ENCODE measurements at regions not wholly inside any gene's neighbourhood (a gene's known extent, or its start where the extent isn't known, plus 50 kb on each side); places are given as distances from the start of the nearest gene placed in this dataset.

- no peak for ATAC-seq
Observed at GRCh38 chr2:125526093-125526492, 1129.9 kb upstream of the GYPC start.

- ATAC-seq, result no peak
Observed at GRCh38 chr2:125535089-125535488, 1120.9 kb upstream of the GYPC start.

GRCh38 chr2:125543968-125544514 is 1111.9 kb upstream of the GYPC start:
- ATAC-seq, result no peak

DNA sequence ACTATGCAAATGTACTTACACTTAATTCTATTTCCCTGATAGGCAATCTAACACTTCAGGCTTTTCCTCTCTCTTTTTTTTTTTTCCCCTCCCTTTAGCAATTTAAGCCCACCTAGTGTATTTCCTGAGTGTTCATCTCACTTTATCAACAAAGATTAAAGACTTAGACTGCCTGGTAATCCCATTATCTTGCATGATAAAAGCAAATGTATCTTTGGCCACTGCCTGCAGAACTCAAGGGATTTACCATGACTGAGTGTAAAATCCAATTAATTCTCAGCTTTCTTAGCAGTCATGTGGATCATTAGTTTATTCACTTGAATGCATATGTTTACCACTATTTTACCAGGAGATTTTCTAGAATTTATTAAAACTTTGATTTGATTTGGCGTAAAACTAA is 1102.2 kb upstream of the GYPC start:
- no peak for ATAC-seq

DNA sequence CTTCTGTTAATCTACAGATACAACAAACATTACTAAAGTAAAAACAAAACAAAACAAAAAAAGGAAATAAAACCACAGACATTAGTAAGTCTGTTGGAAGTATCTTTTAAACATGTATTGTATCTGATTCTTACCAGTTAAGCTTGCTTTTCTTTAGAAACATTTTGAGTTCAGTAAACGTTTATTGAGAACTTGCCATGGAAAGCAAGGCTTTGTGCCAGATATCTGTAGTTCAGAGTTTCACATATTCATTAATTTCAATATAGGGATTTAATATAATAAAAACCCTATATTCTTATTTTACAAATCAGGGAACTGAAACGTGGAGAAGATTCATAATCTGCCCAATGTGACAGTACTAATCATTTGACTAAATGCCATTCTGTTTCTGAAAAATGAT is 1101.0 kb upstream of the GYPC start:
- no peak for ATAC-seq

DNA sequence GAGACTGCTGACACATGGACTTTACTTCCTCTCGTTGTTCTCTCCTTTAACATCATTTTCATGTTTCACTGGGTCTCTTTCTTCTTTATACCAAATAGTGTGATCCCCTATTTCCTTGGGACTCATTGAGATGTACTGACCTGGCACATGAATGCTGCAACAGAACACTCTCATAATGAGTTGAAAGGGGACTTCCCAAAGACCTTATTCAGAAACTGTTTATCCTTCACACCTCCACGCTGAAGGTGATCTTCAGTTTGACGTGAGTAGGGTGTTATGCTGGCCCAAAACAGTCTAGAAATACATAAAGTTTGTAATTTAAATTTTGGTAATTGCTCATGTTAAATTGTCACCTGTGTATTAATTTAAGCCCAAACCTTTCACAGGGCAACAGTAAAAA is 1096.8 kb upstream of the GYPC start:
- no peak for ATAC-seq

- no peak for ATAC-seq
Observed at GRCh38 chr2:125560855-125561254, 1095.1 kb upstream of the GYPC start.

GRCh38 chr2:125561302-125561701 is 1094.7 kb upstream of the GYPC start:
- no peak for ATAC-seq

DNA sequence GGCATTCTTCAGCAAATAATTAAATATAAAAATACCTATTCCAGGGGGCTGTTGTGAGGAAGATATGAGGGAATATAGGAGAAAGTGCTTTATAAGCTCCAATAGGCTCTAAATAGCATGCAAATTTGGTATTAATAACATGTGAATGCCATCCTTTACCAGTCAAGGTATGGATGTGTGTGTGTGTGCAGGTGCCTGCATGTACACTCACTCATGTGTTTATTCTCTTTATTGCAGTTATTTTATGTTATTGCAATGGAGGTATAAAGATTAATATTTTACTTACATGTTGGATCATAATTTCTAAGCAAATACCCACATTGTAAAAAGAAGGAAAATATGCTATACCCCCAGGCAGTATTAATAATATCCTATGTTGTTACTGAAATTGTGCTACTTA is 1093.0 kb upstream of the GYPC start:
- no peak for ATAC-seq

- ATAC-seq, result no peak
Observed at GRCh38 chr2:125564471-125564870, 1091.5 kb upstream of the GYPC start.

DNA sequence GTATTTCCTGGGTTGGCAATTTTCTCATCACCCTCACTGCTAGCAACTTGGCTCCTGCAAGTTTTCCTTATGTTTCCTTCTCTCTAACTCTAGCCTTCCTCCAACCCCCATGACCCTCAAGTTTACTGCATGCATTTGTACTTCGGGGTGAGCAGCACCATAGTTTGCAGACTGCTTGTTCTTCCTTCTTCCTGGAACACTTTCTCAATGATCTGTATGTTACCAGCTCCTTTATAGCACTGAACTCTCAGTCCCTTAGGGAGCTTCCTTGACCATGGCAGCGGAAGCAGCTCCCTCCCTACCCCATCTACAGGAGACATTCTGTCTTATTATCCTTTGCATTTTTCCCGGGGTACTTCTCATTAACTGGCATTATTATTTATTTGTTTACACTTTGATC is 1089.5 kb upstream of the GYPC start:
- ATAC-seq, result no peak

DNA sequence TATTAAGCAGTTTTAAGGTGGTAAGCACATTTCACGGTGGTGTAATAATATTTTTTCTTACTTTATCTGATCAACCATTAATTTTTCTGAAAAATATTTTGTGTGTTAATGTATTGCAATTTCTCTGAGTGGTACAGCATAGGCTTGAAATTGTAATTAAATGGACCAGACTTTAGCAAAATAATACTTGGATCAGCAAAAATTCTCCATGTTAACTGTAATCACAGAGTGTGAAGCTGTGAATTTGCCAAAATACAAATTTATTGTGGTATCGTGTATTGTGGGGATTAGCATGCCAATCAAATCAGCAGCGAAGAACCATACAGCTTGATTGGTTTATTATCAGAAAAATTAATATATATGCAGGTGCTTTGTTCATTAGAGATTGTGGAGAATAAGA is 1088.9 kb upstream of the GYPC start:
- ATAC-seq, result no peak

DNA sequence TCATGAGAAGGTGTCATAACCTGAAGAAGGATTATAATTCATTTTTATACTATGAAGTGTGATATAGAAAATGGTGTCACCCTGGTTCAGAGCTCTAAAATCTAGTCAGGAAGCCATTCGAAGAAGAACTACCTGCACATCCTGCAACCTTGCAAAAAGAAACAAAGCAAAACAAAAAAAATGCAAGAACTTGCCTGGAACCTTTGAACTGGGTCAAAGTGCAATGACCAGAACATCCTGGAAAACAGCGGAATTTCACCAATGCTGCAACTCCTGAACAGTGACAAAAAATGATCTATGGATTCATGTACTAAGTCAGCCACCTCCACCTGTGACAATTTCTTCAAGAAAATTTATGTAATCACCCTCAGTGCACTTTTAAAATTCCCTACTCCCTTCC is 1083.3 kb upstream of the GYPC start:
- ATAC-seq, result no peak

DNA sequence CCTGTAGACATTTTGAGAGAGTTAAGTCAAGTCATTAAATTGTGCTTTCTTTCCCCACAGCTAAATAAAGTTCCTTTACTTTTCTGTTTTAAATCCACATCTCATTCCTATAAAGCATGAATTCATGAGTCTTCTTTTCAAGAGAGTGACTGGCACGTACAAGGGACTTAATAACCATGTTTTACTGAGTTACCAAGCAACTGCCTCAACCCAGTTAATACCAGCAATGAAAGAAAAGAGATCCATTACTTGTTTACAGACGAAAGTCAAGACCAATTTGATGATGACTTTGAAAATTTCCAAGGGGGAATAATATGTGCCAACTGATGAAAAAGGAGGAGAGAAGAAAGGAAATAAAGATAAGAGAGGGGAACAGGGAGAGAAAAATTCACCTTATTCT is 1082.5 kb upstream of the GYPC start:
- no peak for ATAC-seq

DNA sequence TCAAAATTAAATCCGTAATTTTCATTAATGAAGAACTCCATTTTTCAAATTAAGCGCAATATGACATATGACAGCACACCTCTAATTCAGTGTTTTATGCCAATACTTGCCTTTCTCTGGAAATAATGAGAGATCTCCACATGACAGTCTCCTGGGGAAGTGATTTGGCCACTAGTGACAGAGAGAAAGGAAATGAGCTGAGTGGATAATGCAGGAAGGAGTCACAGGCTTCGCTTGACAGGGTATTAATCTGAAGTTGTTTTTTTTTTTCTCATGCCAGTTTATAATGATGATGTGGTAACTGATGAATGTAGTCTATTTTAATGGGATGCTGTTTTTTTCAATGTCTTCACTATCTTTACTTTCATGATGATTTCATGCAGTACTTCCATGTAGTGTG is 1079.4 kb upstream of the GYPC start:
- no peak for ATAC-seq

- ATAC-seq, result no peak
Observed at GRCh38 chr2:125581557-125581956, 1074.4 kb upstream of the GYPC start.

GRCh38 chr2:125582516-125582915 is 1073.4 kb upstream of the GYPC start:
- no peak for ATAC-seq

- no peak for ATAC-seq
Observed at GRCh38 chr2:125584732-125585131, 1071.2 kb upstream of the GYPC start.

DNA sequence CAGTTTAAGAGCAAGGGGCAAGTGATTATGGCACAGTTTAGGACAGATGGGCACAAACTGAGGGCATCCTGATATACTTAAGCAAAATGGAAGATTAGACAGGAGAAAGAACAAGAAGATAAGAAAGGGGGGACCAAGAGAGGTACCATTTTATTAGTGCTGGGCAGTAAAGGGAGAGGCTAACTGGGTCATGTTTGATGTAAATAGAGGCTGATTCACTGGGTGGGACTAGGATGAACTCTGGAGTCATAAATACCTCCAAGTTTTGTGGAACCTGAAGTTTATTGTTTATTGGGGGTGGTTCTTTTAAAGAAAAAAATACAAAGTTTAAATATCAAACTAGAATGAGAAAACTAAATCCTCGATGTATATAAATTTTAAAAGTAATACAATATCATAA is 1067.2 kb upstream of the GYPC start:
- no peak for ATAC-seq

DNA sequence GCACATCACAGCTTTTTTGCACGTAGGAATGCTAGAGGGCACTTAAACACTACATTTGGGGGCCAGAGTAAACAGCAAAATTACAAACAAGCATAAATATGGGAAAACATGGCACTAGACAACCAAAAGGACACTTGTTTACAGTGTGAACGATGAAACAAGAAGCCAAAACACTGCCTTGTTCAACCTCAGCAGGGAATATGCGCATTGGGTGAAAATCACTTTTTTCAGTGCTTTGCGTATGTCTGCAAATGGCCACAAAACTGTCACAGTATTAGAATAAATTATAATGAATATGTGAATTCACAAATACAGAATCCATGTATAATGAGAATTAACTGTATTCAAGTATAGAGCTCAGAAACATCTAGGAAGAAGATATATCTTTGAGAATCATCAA is 1064.0 kb upstream of the GYPC start:
- ATAC-seq, result no peak

- no peak for ATAC-seq
Observed at GRCh38 chr2:125593036-125593435, 1062.9 kb upstream of the GYPC start.

DNA sequence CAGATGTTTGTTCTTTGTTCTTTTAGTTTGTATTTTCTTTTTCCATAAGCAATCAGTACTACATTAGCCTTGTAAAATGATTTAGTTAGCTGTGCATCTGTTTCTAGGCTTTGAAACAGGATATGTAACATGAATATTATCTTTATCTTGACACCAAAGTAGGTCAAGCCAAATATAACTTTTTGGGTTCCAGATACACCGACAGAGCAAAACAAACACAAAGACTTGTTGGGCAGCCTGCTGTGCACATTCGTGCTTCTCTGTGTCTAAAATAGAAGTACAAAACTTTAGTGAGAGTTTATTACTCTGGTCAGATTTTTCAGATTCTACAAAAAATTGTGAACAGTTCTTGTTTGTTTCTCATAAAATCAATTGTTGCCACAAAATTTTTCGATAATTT is 1059.3 kb upstream of the GYPC start:
- ATAC-seq, result no peak

DNA sequence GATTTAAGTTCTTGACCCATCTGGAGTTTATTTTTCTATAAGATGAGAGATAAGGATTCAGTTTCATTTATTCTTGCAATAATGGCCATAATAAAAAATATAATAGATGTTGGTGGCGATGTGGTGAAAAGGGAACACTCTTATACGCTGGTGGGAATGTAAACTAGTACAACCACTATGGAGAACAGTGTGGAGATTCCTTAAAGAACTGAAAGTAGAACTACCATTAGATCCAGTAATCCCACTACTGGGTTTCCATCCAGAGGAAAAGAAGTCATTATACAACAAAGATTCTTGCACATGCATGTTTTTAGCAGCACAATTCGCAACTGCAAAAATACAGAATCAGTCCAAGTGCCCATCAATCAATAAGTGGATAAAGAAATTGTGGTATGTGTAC is 1040.5 kb upstream of the GYPC start:
- ATAC-seq, result no peak

DNA sequence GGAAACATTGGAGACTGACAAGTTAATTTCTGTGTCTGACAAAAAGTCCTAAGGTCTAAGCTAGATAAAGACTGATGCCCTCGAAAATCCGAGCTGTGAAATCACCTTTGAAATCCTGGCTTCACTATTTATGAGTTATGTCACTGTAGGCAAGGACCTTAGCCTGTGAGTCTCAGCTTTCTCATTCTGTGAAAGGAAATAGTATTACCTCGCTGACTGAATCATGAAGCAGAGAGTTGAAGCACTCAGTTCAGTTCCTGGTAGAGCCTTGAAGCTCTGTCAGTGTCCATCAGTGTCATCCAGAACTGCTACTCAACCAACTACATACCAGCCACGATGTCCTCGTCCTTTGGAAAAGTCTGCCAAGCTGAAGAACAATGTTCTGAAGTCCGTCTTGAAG is 1025.6 kb upstream of the GYPC start:
- ATAC-seq, result no peak

DNA sequence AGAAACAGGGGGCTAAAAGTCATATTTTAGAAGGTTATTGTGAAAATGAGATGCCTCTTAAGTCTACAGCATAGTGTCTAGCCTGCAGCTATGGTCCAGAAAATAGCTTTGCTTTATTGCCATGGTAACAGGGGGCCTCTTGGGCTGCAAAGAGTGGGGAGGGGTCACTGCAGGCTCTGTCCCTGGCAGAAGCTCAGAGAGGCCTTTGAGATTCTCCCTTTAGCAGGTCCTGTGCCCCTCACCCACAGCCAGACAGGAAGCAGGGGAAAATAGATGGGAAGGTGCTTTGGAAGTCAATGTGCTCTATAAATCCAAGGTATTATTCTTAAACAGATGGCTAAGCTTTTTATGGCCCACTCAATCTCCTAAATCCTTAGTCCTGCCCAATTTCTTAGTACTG is 1021.3 kb upstream of the GYPC start:
- no peak for ATAC-seq

DNA sequence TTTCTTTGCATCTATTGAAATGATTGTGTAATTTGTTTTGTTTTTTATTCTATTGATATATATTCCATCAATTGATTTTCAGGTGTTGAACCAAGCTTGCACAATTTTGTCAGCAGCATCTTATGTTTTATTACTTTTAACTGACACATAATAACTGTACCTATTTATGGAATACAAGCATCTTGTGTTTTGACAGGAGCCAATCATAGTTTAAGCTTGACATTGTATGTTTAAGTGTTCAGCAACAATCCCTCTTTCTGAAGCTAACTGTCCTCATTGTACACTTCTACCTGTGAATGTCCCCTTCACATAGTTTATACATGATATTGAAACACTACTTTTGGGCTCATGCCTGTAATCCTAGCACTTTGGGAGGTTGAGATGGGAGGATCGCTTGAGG is 1017.6 kb upstream of the GYPC start:
- no peak for ATAC-seq

All from activated CD4-positive, CD25-positive, alpha-beta regulatory T cell treated with anti-CD3 and anti-CD28 coated beads, Interleukin-2, amount 50 U/mL, for 24 hours (primary cell).